ENCODE measurements at regions not wholly inside any gene's neighbourhood (a gene's known extent, or its start where the extent isn't known, plus 50 kb on each side); places are given as distances from the start of the nearest gene placed in this dataset.
"Not testable (repeated sequence)": the region's sequence is repeated elsewhere in the genome, so short reads cannot be mapped to it uniquely, and the experiment has no call there.

DNA sequence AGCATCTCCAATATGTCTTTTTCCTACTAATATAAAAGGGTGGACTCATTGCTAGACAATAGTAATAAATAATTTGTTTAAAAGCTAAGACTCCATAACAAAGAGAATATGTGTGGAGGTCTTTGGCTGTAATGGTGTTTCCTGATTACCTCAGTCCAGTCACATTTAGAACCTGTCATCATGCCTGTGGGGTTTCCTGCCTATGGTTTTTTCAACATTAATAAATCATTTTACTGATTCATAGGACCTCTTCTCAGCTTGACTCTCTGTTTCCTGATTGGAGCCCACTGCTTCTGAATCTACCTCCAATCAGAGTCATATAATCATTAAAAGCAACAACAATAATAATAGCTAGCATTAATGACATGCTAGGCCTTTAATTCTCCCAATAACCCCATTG, 52.4 kb upstream of the GNAI1 start:
- no peak for DNase-seq (ENCODE audit: low read depth, low spot score)

DNA sequence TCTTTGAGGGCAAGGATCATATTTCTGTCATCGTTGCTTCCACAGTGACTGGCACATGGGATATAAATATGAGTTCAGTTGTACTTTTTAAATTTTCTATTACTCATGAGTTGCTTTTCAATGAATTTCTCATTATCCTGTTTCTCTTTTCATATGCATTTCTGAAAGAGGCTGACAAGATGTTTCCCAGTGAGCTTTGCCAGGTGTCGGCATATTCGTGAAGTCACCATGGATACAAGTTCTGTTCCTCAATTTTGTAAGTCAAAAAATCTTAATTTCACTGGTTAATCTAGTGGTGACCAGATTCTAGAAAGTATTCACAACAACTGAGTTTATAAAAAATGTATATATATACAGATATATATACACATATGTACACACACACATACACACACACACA, 55.7 kb upstream of the GNAI1 start:
- DNase-seq (ENCODE audit: low read depth, low spot score) = no peak

DNA sequence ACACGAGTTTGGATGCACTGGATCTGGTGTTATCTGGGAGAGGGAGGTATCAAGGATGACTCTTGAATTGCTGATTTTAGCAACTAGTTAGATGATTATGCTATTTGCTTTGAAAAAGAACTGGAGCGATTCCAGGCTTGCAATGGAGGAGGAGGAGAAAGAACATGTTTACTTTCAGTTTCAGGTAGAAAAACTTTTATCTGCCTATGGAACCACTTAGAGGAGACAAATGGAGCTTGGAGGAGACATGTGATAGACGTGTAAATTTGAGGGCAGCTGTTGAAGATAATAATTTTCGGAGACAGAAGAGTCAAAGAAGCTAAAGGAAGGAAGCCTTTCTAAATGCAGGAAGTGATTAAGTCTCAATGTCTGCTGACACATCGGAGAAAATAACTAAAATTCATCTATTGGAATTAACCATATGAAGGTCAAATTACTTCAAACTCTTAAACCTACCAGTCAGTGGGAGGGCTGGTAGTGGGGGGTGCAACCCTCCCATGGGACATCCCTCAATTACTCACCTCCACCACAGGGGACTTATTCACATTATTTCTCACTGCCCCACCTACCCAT, 56.4 kb upstream of the GNAI1 start:
- no peak for DNase-seq (ENCODE audit: low read depth, low spot score)

DNA sequence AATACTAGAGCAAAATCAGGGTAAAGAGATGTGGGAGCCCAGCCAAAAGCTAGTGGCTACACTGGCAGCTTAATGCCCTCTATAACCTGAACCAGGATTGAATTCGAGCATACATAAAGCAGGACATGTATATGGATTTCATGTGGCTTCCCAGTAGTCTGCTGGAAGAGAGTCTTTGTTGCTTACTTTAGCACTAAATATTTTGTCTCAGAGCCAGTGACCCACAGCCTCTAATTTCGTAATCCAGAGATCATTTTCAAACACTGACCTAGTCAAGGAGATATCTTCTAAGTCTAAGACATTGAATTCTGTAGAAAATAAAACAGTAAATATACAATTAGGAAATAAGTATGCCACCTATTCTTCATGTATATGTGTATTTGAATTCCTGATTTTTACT, 64.2 kb upstream of the GNAI1 start:
- no peak for DNase-seq (ENCODE audit: low read depth, low spot score)

DNA sequence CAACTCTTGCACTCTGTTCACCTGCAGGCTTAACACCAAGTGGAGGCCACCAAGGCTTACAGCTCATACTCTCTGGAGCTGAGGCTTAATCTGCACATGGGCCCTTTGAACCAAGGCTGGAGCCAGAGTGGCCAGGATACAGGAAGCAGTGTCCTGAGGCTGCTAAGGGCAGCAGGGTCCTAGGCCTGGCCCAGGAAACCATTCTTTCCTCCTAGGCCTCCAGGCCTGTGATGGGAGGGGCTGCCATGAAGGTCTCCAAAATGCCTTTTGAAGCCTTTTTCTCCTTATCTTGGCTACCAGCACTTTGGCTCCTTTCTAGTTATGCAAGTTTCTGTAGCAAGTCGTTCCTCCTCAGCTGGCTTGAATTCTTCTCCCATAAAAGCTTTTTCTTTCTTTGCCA, 68.0 kb upstream of the GNAI1 start:
- DNase-seq (ENCODE audit: low read depth, low spot score) = no peak

DNA sequence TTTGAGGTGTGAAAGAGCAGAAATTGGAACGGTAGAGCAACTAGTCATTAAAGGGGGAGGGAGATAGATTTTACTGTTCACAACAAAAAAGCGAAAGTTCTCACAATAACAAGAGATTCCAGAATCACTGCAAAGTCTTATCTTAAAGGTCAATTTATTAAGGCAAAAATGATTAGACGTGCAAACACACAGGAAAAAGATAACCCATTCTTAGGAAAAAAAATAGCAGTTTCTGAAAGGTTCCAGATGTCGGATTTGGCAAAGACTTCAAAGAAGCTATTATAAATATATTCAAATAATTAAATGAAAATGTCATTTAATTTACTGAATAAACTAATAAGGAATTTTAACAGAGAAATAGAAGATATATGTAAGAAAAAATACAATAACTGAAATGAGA, 70.8 kb upstream of the GNAI1 start:
- DNase-seq (ENCODE audit: low read depth, low spot score) = no peak

DNA sequence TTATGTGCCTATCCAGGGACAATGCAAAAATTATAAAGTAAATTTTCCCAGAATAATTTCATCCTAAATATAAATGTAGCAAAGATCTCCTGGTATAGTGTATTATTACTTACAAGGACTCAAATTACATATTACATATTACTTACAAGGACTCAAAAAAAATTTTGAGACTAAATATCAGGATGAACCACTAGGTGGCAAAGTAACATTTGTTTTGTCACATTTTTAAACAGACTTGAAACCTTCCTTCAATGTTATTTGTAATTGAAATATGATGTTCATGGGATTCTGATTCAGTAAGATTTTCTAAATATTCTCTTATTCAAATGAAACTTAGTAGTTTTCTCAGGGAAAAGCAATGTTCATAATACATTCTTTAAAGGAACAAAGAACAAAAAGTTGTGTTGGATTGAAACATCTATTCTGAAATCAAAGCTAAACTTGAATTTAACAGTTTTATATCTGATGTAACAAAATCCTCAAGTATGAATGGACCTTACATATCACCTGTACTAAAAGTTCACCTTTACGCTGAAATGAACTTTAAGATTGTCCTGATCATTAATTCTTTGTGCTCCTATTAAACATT, 74.3 kb upstream of the GNAI1 start:
- no peak for DNase-seq (ENCODE audit: low read depth, low spot score)

DNA sequence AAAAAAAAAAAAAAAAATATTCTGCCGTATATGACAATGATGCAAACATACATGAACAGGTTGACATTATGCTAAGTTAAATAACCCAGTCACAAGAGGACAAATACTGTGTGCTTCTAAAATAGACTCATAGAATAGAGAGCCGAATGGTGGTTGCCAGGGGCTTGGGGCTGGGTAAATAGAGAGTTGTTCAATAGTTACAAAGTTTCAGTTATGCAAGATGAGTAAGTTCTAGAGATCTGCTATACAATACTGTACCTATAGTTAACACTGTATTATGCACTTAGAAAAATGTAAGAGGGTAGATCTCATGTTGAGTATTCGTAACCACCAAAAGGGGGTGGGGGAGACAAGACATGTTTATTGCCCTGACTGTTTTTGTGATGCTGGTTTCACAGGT, 77.1 kb upstream of the GNAI1 start:
- no peak for DNase-seq (ENCODE audit: low read depth, low spot score)

DNA sequence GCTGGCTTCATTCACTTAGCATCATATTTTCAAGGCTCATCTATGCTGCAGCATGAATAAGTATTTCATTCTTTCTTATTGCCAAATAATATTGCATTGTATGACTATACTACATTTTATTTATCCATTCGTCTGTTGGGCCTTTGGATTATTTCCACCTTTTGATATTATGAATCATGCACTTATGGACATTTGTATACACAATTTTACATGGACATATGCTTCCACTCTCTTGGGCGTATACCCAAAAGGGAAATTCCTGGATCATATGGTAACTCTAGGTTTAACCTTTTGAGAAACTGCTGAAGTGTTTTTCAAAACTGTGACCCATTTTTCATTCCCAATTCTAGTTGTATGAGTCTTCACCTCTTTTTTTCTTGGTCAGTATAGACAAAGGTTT, 80.3 kb upstream of the GNAI1 start:
- no peak for DNase-seq (ENCODE audit: low read depth, low spot score)

DNA sequence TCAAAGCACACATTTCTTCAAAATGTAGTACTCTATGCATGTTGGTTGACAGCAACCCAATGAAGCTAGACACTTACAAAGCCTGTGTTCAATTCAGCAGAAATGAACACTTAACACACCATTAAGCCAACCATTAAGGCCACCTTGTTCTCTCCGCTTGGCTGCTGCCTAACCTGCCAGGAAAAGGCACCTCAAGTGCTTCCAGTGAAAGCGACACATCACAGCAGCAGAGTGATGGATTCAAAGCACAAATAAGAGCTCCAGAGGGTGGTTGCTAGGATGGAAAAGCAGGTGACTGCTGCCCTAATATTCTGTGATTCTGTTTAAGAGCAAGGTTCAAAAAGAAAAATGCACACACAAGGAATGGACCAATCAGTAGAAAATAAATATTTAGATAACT, 81.5 kb upstream of the GNAI1 start:
- no peak for DNase-seq (ENCODE audit: low read depth, low spot score)

DNA sequence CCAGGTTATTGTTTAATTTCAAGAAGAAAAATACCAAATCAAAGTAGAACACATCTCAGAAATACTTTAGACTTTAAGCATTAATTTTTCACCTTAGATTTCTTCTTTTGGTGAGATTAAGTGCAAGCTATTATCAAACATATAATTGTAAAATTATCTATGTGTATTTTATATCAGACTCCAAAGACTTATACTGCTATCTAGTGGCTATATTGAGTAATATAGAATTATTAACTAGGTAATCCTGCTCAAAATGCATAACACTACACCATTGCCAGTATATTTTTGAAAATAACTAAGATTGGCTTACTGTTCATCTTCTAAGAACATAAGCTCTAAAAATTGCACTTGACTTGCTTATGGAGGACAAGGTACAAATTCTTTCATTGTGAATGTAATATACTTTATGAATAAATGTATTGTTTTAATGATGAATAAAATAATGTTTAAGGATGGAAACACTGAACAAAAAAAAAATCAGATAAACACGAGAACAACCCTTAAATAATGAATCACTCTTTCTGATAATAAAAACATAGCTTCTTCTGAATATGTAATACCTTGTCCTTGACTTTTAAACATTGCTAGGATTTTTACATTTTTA, 86.7 kb upstream of the GNAI1 start:
- no peak for DNase-seq (ENCODE audit: low read depth, low spot score)

DNA sequence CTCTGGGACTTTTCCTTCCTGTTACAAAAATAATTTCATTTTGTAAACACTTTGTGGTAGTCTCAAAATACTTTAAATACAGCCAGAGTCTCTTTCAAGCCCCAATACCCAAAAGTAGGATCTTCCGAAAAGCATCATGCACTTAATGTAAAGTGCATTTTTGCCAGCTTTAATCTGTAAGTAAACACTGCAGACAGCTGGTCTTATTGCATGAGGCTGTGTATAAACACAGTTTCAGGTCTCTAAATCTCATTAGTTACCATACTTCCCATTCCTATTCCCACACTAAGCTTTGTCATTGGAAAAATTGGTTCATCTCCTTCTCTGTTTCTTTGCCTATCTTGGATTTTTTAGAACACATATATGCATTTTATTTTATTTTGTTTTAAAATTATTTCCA, 87.6 kb upstream of the GNAI1 start:
- no peak for DNase-seq (ENCODE audit: low read depth, low spot score)

DNA sequence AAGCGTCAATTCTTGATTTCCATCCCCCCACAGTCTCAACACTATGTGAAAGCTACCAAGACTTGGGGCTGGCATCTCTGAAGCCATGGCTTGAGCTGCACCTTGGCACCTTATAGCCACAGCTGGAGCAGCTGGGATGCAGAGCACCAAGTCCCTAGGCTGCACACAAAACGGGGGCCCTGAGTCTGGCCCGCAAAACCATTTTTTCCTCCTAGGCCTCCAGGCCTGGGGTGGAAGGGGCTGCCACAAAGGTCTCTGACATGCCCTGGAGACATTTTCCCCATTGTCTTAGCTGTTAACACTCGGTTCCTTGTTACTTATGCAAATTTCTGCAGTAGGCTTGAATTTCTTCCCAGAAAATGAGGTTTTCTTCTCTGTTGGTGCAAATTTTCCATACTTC, 89.8 kb upstream of the GNAI1 start:
- DNase-seq (ENCODE audit: low read depth, low spot score) = no peak

DNA sequence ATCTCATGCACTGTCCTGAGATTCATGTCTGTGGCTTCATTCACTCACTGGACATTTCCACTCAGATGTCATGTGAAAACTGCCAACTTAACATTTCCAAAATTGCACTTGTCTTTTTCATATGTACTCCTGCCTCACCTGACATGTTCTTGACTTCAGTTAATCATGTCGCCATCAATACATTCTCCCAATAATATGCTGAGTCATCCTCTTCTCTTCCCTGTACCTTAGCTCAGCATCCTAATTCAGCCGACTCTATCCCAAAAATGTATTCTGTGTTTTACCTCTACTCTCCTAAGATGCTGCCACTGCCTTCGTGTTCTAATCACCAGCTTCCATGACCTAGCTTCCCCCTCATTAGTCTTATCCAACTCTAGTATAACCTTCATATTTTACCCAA, 93.9 kb upstream of the GNAI1 start:
- no peak for DNase-seq (ENCODE audit: low read depth, low spot score)

DNA sequence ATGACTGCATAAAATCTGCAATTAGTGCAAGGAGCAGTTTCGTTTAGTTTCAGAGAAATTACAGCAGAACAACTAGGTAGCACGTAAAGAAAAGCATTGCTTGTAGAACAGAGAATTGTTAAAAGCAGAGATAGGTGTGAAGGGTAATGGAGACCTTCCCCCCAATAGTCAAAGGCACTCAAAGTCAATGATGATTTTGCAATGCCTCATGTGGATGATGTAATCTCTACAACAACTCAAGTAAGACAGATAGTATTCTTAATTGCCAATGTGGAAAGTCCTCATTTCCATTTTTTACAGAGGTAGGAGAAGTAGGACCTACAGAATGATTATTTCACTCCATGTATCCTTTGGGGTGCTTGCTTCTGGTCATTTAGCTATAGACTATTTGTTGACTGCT, 94.3 kb upstream of the GNAI1 start:
- no peak for DNase-seq (ENCODE audit: low read depth, low spot score)

DNA sequence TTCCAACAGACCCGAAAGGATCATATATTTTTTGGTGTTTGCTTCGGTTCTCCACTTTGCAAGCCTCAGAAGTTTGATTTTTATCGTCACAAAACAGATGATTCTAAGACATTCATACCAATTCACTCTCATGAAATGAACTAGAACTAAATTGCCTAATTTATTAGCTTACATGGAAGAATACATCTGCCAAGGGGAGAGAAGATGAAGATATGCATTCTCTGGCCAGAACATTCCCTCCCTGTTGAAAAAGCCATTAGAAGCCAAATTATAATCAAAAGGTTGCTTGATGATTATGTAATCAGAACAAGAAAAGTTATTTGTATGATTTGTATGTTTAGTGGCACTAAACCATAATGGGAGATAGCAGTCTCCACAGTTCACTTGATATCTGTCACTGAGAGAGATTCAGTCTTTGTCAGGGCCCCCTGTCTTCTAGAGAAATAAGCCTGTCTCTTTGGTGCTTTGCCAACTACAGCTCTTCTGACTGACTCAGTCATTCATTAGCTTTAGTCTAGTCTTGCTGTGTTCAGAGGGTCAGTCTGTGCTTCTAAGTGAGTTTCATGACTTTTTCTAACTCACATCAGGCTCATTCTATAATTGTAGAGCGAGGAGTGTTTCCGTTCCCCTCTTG, 95.3 kb upstream of the GNAI1 start:
- no peak for DNase-seq (ENCODE audit: low read depth, low spot score)

DNA sequence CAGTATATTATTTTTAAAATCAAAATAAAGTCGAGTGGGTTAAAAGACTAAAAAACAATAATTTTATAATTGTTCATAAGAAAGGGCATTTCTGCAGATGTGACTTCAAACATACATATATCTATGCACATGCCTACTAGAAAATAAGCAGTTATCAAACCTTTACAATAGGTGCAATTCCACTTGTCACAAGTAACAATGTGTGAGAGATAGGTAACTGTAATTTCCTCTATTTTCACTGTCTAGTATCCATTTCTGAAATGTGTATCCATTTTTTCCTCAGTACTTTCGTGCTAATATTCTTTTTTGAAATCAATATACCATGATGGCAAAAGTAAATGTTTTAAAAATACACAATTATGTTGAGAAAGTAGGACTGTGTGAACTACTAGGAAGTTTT, 96.9 kb upstream of the GNAI1 start:
- no peak for DNase-seq (ENCODE audit: low read depth, low spot score)

DNA sequence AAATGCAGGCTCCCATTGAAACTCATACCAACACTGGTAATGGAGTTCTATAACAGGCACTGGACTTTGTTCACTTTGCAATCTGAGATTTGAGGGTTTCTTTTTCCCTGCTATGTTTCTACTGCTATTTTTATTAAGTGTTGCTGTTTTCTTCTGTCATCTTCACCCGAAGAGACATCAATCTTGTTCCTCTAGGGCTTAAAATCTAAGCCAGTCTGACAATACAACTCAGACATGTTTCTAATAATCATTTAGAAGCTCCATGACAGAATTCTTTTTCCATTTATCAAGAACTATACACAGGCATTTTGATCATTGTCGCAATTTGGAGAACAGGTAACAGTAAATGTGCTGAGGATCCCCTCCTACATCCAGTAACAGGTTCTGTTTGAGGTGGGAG, 98.5 kb upstream of the GNAI1 start:
- DNase-seq (ENCODE audit: low read depth, low spot score) = no peak

DNA sequence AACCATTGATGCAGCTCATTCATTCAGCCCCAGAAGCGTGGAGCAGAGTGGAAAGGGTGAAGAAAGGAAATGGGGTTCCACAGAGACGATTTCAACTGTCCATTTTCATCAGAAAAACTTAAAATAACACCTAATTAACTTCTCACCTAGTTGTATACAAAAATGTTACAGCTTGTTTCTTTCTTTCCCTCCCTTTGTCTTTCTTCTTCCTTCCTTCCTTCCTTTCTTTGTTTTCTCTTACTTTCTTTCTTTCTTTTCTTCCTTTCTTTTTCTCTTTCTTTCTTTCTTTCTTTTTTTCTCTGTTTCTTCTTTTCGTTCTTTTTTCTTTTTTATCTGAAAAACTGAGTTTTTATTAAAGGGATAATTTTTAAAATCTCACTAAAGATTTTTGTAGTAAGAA, 105.9 kb upstream of the GNAI1 start:
- DNase-seq (ENCODE audit: low read depth, low spot score) = no peak

DNA sequence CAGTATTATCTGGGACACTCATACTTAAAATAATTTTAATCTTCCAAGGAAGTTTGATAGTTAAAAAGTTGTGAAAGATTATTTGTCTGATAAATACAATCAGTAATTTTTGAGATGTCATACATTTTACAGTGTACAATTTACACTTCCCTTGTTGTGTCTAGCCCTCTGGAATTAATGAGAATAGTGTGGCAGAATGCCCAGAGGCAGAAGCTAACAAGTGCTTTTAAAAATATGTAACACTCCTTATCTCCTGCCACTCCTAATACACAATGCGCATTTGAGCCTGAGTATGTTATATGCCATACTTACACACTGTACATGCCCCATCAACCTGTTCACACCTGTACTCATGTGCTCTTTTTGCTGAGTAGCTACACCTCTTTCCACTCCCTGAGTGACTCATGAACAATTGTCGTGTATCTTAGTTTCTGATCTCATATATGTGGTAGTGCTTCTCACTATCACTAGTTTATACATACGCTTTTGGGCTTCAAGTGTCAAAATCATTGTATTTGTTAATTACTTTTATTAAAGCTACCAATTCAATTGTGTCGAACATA, 106.9 kb upstream of the GNAI1 start:
- DNase-seq (ENCODE audit: low read depth, low spot score) = no peak

DNA sequence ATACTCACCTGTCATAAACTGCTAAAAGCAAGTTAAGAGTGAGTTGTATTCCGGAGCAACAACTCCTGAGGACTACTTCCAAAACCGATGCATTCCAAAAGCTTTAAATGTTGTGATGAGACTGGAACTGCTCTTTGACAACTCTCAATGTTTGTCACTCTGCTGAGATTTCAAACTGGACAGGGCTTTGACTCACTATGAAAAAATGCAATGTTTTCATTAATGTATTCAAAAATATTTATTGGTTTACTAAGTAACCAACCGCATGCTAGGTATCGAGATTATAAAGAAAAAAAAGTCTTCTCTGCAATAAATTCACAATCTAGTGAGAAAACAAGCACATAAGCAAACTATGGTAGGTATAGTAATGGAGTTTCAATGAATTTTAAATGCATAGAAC, 107.9 kb upstream of the GNAI1 start:
- DNase-seq (ENCODE audit: low read depth, low spot score) = no peak

DNA sequence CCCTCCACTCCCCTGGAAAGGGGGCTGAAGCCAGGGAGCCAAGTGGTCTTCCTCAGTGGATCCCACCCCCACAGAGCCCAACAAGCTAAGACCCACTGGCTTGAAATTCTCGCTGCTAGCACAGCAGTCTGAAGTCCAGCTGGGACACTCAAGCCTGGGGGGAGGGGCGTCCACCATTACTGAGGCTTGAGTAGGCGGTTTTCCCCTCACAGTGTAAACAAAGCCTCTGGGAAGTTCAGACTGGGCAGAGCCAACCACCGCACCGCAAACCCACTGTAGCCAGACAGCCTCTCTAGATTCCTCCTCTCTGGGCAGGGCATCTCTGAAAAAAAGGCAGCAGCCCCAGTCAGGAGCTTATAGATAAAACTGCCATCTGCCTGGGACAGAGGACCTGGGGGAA, 114.4 kb upstream of the GNAI1 start:
- not testable (repeated sequence) for DNase-seq (ENCODE audit: low read depth, low spot score)

DNA sequence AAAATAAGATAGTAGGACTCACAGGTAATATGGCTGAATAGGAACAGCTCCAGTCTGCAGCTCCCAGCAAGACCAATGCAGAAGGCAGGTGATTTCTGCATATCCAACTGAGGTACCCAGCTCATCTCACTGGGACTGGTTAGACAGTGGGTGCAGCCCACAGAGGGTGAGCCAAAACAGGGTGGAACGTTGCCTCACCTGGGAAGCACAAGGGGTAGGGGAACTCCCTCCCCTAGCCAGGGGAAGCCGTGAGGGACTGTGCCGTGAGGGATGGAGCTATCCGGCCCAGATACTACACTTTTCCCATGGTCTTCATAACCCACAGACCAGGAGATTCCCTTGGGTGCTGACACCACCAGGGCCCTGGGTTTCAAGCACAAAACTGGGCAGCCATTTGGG, 114.8 kb upstream of the GNAI1 start:
- not testable (repeated sequence) for DNase-seq (ENCODE audit: low read depth, low spot score)

Measured in pulmonary artery endothelial cell (primary cell).